GM18505 (cell line): ENCODE measurements at regions not wholly inside any gene's neighbourhood (a gene's known extent, or its start where the extent isn't known, plus 50 kb on each side); places are given as distances from the start of the nearest gene placed in this dataset.

Experiments used
- ATAC-seq: cut with Tn5 transposase; IDR thresholded peaks from one replicate; pipeline ENCODE4 v1.9.1; 2021; ENCODE audit not compliant: unreplicated experiment
- POLR2A ChIP-seq: IDR thresholded peaks from 4 replicates; pipeline ENCODE4 v1.6.1; 2011; ENCODE audit warnings: borderline replicate concordance; ENCODE audit not compliant: insufficient read depth, insufficient read length; ENCODE audit errors: extremely low read depth

DNA sequence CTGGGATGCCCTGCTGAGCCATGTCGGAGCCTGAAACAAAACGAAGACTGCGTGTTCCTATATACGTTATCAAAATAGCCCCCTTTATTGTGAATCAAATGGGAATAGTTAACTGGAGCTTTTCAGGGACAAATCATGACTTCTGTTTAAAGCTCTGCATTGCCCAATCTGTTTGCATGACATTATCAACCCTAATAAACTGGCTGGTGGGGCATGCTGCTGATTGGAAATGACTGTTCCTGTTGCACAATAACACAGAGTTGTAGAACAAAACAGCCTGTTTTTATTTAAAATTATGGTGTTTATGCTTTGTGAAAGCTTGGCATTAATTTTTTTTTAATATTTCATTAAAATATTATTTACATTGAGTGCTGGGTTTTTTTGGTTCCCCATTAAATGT lies 215.5 kb downstream of the TMEM167A start:
- no peak for TF ChIP-seq POLR2A
- no peak for ATAC-seq

- no peak for TF ChIP-seq POLR2A
- ATAC-seq = no peak
Observed at GRCh38 chr5:82859451-82860140, 217.6 kb downstream of the TMEM167A start.

- no peak for TF ChIP-seq POLR2A
- no peak for ATAC-seq
Observed at GRCh38 chr5:82858151-82859025, 218.8 kb downstream of the TMEM167A start.

- ATAC-seq = no peak
- TF ChIP-seq POLR2A = no peak
Observed at GRCh38 chr5:82855893-82856550, 221.2 kb downstream of the TMEM167A start.

GRCh38 chr5:82854956-82855355 lies 222.2 kb downstream of the TMEM167A start:
- no peak for TF ChIP-seq POLR2A

DNA sequence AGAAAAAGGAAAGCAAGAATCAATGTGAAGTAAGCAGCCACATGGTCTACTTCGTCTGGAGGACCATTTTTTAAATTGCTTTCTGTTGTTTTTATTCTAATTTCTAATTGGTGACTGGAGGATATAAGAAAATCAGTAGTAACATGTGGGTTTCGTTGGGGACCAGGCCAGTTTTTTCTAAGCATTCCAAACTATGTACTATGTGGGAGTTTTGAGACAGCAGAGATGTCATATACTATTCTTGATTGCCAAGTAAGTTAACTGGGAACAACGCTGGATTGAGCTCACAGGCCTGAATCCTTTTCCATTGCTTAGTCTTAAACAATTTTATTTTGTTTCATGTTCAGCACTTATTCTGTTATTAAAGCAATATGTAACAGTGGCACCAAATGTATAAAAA lies 225.7 kb downstream of the TMEM167A start:
- TF ChIP-seq POLR2A = no peak
- ATAC-seq = no peak

More at GRCh38 chr5:82854956-82855355, 222.2 kb downstream of the TMEM167A start:
- no peak for ATAC-seq

GRCh38 chr5:82850393-82850792 lies 226.8 kb downstream of the TMEM167A start:
- TF ChIP-seq POLR2A = no peak
- ATAC-seq = no peak

DNA sequence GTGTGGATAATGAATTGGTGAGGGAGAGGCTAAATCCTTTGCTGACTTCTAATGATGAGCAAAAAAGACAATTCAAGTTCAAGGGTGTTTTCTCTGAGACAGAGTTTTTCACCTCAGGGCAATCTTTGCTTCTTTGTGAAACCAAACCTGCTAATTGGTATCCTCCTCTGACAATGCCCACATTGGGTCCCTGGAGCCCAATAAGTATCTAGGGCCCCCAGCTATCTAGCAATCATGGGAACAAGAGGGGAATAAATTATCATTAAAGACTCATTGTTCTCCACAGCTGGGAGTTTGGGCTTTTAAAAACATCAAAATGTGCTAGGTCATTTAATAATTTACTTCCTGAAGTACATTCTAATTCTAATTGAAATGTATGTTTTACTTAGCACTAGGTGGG lies 227.3 kb downstream of the TMEM167A start:
- no peak for TF ChIP-seq POLR2A
- ATAC-seq = no peak

DNA sequence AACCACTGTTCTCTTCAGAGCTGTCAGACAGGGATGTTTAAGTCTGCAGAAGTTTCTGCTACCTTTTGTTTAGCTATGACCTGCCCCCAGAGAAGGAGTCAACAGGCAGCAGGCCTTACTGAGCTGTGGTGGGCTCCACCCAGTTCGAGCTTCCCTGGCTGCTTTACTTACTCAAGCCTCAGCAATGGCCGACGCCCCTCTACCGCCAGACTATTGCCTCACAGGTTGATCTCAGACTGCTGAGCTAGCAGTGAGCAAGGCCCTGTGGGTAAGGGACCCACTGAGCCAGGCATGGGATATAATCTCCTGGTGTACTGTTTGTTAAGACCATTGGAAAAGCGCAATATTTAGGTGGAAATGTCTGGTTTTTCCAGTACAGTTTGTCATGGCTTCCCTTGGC lies 229.6 kb downstream of the TMEM167A start:
- no peak for ATAC-seq
- TF ChIP-seq POLR2A = no peak

DNA sequence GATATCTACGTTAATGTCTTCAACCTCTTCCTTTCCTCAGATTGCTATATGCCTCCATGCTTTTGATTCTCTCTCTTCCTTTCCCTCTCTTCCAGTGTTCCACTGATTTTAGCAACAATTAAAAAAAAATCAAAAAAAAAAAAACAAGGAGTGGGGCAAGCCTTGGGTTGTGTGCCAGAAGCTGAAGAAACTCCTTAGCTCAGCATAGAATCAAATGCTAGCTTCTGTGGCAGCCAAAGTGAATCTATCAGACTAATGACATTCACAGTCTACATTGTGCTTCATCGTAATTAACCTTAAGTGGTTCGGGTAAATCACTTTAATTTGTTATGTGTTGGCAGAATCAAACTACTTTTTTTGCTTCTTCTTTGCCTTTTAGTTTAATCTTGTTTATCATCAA lies 237.3 kb downstream of the TMEM167A start:
- TF ChIP-seq POLR2A = no peak
- ATAC-seq = no peak

- ATAC-seq = no peak
- TF ChIP-seq POLR2A = no peak
Observed at GRCh38 chr5:82835488-82835887, 241.7 kb downstream of the TMEM167A start.

DNA sequence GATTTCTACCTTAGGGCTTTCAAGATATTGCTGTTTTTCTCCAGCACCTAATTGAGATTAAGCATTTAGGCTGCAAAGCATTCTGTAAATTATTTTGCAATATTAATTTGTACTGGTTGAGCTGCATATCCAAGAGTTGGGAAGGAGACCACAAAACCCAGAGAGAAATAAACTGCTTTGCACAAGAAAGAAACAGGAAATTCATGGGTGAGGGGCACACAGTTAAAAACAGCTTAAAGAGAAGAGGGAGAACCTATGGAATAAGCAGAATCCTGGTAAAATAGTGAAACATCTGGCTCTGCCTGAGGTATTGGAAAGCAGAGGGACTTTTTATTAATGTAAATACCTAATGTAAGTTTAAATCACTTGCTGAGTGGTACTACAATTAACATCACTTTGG lies 243.0 kb downstream of the TMEM167A start:
- TF ChIP-seq POLR2A = no peak

DNA sequence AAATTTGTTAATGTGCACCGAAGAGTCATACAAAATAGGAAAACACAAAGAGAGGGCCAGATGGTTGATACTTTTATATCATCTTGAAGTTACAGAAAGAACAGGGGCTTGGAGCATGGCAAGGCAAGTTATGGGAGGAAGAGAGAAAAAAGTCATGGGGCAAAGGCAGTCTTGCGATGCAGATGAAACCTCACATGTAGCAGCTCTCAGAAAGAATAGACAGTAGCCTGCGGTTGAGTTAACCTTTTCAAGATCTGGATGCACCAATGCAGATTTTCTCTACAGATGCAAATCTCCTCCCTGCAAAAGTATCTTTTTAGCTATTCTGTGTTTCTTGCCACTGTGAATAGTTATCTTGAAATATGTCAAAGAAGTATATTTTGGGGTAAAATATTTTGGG lies 243.9 kb downstream of the TMEM167A start:
- ATAC-seq = no peak
- TF ChIP-seq POLR2A = no peak

More for the DNA sequence above, 243.0 kb downstream of the TMEM167A start:
- ATAC-seq = no peak
